Brain microvascular endothelial cell (primary cell): ENCODE measurements at regions not wholly inside any gene's neighbourhood (a gene's known extent, or its start where the extent isn't known, plus 50 kb on each side); places are given as distances from the start of the nearest gene placed in this dataset.
A peak's percentile ranks its signal among the peaks of the same experiment; 100 is the strongest.

ENCODE experiments used
- DNase-seq: peaks from one replicate; pipeline ENCODE4 v3.0.0-alpha.2; 2020
- H3K27ac ChIP-seq: fragments of 250-450 bp; sonication (Bioruptor Pico); 2 replicates; pipeline ENCODE4 v1.5.1; 2020; ENCODE audit warnings: mild to moderate bottlenecking, moderate library complexity
- H3K27me3 ChIP-seq: fragments of 250-450 bp; sonication (Bioruptor Pico); replicated peaks from 2 replicates; pipeline ENCODE4 v1.5.1; 2020; ENCODE audit warnings: mild to moderate bottlenecking
- H3K36me3 ChIP-seq: fragments of 250-450 bp; sonication (Bioruptor Pico); replicated peaks from 2 replicates; pipeline ENCODE4 v1.5.1; 2020; ENCODE audit warnings: mild to moderate bottlenecking
- H3K4me3 ChIP-seq: 2 replicates; pipeline ENCODE4 v1.5.1; 2011; ENCODE audit warnings: low read depth, mild to moderate bottlenecking, control low read depth, low read length, moderate library complexity
- CTCF ChIP-seq: IDR thresholded peaks from 2 replicates; pipeline ENCODE4 v1.5.1; 2011; ENCODE audit warnings: low read depth, mild to moderate bottlenecking, moderate library complexity, low read length, control low read depth, inconsistent platforms; ENCODE audit errors: missing control alignments
- in situ Hi-C: cut with HindIII; loops from 2 replicates; pipeline ENCODE4 v1.10.0; 2017; ENCODE audit warnings: low sequenced_read_pairs, low pct_ligation_motif_present

DNA sequence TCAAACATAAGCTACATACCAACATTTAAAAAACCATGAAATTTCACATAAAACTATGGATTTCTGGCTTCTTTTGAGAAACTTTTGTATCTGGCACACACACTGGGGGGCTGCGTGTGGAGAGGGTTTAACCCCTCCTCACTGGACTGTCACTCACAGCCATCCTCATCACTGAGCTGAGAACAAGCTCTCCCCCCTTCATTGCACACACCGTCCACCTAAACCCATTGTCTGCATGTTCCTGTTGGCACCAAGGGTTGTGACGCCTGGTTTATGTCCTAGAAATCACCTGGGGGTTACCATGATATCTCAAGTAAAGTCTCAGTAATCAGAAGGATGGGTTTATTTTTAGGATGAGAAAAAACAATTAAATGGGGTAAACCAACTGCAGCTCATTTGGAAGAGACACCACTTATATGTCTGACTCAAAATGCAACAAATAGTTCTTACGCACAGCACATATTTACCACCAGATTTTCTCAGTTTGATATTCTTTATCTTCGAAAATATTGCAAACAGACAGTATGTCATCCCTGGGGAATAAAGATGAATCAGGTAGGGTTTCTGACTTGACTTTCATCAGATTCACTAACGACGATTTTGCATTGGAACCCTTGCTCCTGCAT lies 218.5 kb upstream of the KLF6 start:
- in situ Hi-C loops, result no loop called here
- no peaks in the 10 kb centered on the region for H3K36me3 ChIP-seq

DNA sequence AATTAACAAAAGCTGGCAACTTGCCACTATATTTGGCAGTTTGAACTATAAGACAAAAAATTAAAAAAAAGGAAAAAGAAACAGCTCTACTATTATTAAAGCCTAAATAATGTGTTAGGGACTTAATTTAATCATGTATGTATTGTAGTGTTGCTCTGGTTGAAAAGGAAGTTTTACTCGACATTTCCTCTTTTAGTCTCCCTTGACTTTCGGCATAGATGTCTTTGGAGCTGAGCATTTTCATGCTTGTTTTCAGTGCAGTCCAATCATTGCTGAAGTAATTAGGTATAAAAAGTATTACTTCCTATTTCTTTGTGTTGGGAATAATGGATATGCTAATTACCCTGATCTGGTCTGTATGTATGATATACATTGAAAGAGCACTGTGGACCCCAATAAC lies 216.8 kb upstream of the KLF6 start:
- in situ Hi-C loops, result no loop called here
- Histone ChIP-seq H3K4me3 (no peak overlapping the region), H3K27me3 (no peaks in the 10 kb centered on the region), H3K27ac (no peak overlapping the region), H3K36me3 (no peaks in the 10 kb centered on the region)
- no peak for TF ChIP-seq CTCF
- no peak for DNase-seq

More for the DNA sequence above, 218.5 kb upstream of the KLF6 start:
- H3K27ac ChIP-seq, result no peak overlapping the region
- H3K4me3 ChIP-seq, result no peak overlapping the region
- no peak for DNase-seq
- TF ChIP-seq CTCF, result no peak
- H3K27me3 ChIP-seq, result no peaks in the 10 kb centered on the region

- no peak for DNase-seq
- no peaks in the 10 kb centered on the region for H3K27me3 ChIP-seq
- H3K4me3 ChIP-seq, result no peak overlapping the region
- in situ Hi-C loops, result no loop called here
- no peaks in the 10 kb centered on the region for H3K36me3 ChIP-seq
- no peak overlapping the region for H3K27ac ChIP-seq
- no peak for TF ChIP-seq CTCF
These were observed 214.6 kb upstream of the KLF6 start for GRCh38 chr10:3999642-4000041.

DNA sequence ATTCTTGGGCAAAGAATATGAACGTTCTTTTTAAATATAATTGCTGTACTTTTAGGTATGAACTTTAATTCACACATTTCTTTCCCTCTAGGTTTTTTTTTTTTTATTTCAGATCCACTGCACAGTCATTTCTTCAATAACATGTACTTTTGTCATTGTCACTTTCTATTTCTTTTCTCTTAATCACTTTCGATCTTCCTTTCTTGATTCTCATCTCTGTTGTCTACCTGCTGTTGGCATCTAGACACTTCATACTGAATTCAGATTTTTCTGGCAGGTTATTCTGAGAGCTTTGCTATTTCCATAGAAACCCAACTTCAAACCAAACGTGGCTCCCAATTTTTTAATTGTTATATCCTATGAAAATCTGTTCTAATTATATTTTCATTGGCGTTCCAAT lies 211.7 kb upstream of the KLF6 start:
- in situ Hi-C loops, result no loop called here
- no peaks in the 10 kb centered on the region for H3K27me3 ChIP-seq
- no peaks in the 10 kb centered on the region for H3K36me3 ChIP-seq
- no peak for DNase-seq
- TF ChIP-seq CTCF, result no peak
- H3K4me3 ChIP-seq, result no peak overlapping the region
- no peak overlapping the region for H3K27ac ChIP-seq

DNA sequence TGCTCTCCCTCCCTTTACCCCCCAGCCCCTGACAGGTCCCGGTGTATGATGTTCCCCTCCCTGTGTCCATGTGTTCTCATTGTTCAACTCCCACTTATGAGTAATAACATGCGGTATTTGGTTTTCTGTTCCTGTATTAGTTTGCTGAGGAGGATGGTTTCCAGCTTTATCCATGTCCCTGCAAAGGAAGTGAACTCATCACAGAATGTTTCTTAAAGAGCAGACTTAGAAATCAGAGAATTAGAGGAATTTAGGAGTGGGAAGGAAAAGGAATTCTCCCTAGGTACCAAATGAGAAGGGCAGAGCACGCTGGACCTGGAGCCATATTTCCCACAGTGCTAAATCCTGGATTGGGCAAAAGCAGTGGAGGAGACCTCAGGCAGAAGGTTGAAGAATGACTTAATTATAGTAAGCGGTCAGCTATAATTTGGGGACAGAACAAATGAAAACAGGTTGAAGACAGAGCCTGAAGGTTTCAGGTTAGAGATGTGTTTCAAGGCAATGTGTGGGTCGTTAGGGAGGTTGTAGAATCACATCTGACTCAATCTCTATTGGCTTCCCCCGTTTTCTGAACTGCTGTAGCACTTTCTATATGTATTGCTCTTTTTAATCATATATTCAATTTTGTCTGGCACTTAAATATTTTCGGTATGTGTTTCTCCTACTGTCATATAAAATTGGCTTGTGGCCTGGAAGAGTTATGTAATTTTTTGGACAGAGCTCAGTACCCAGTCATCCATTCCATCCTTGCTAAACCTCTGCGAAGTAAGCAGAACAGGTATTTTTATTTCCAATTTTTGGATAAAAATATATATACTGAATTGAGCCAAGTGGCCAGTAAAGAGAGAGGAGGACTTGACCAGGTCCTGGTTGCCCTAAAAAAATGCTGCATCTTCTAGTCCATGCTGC lies 210.5 kb upstream of the KLF6 start:
- no peak for TF ChIP-seq CTCF
- H3K27ac ChIP-seq, result peak overlapping the region; percentile 8
- in situ Hi-C loops, result no loop called here
- no peaks in the 10 kb centered on the region for H3K27me3 ChIP-seq
- no peak overlapping the region for H3K4me3 ChIP-seq
- H3K36me3 ChIP-seq, result no peaks in the 10 kb centered on the region
- DNase-seq, result peak; percentile 64
